ENCODE measurements at regions not wholly inside any gene's neighbourhood (a gene's known extent, or its start where the extent isn't known, plus 50 kb on each side); places are given as distances from the start of the nearest gene placed in this dataset.

- H3K27ac Mint-ChIP-seq (ENCODE audit: unreplicated experiment), result no peak overlapping the region
- H3K4me1 Mint-ChIP-seq (ENCODE audit: unreplicated experiment), result peaks cover 4% of the 10 kb centered on the region
- no peaks in the 10 kb centered on the region for H3K27me3 Mint-ChIP-seq (ENCODE audit: unreplicated experiment)
- no peaks in the 10 kb centered on the region for H3K36me3 Mint-ChIP-seq (ENCODE audit: unreplicated experiment)
- no peak for TF ChIP-seq CTCF (IDR thresholded peaks at IDR 0.05)
- no peak for DNase-seq (ENCODE audit: extremely low spot score, unreplicated experiment)
- H3K4me3 Mint-ChIP-seq (ENCODE audit: unreplicated experiment), result no peak overlapping the region
- no peaks in the 10 kb centered on the region for H3K9me3 Mint-ChIP-seq (ENCODE audit: unreplicated experiment)
Measured at GRCh38 chr12:107459641-107460040, 226.0 kb upstream of the PWP1 start.

GRCh38 chr12:107461222-107461975, 224.2 kb upstream of the PWP1 start:
- no peaks in the 10 kb centered on the region for H3K36me3 Mint-ChIP-seq (ENCODE audit: unreplicated experiment)
- no peak overlapping the region for H3K4me3 Mint-ChIP-seq (ENCODE audit: unreplicated experiment)
- no peaks in the 10 kb centered on the region for H3K27me3 Mint-ChIP-seq (ENCODE audit: unreplicated experiment)
- no peaks in the 10 kb centered on the region for H3K9me3 Mint-ChIP-seq (ENCODE audit: unreplicated experiment)
- TF ChIP-seq CTCF (IDR thresholded peaks at IDR 0.05), result no peak
- H3K27ac Mint-ChIP-seq (ENCODE audit: unreplicated experiment), result no peak overlapping the region
- no peak for DNase-seq (ENCODE audit: extremely low spot score, unreplicated experiment)
- H3K4me1 Mint-ChIP-seq (ENCODE audit: unreplicated experiment), result peaks cover 4% of the 10 kb centered on the region

GRCh38 chr12:107462428-107463332, 222.9 kb upstream of the PWP1 start:
- H3K27ac Mint-ChIP-seq (ENCODE audit: unreplicated experiment), result no peak overlapping the region
- H3K4me1 Mint-ChIP-seq (ENCODE audit: unreplicated experiment), result peaks cover 4% of the 10 kb centered on the region
- no peak for DNase-seq (ENCODE audit: extremely low spot score, unreplicated experiment)
- no peaks in the 10 kb centered on the region for H3K9me3 Mint-ChIP-seq (ENCODE audit: unreplicated experiment)
- no peaks in the 10 kb centered on the region for H3K36me3 Mint-ChIP-seq (ENCODE audit: unreplicated experiment)
- H3K4me3 Mint-ChIP-seq (ENCODE audit: unreplicated experiment), result no peak overlapping the region
- no peak for TF ChIP-seq CTCF (IDR thresholded peaks at IDR 0.05)
- no peaks in the 10 kb centered on the region for H3K27me3 Mint-ChIP-seq (ENCODE audit: unreplicated experiment)

- Mint-ChIP-seq H3K36me3 (ENCODE audit: unreplicated experiment) (no peaks in the 10 kb centered on the region), H3K9me3 (ENCODE audit: unreplicated experiment) (no peaks in the 10 kb centered on the region), H3K4me1 (ENCODE audit: unreplicated experiment) (peaks cover 4% of the 10 kb centered on the region), H3K4me3 (ENCODE audit: unreplicated experiment) (no peak overlapping the region), H3K27me3 (ENCODE audit: unreplicated experiment) (peaks cover 3% of the 10 kb centered on the region), H3K27ac (ENCODE audit: unreplicated experiment) (no peak overlapping the region)
- no peak for TF ChIP-seq CTCF (IDR thresholded peaks at IDR 0.05)
- DNase-seq (ENCODE audit: extremely low spot score, unreplicated experiment), result no peak
Measured at GRCh38 chr12:107464644-107465043, 221.0 kb upstream of the PWP1 start.

- no peaks in the 10 kb centered on the region for H3K9me3 Mint-ChIP-seq (ENCODE audit: unreplicated experiment)
- no peak for DNase-seq (ENCODE audit: extremely low spot score, unreplicated experiment)
- H3K4me3 Mint-ChIP-seq (ENCODE audit: unreplicated experiment), result no peak overlapping the region
- peaks cover 4% of the 10 kb centered on the region for H3K4me1 Mint-ChIP-seq (ENCODE audit: unreplicated experiment)
- H3K27me3 Mint-ChIP-seq (ENCODE audit: unreplicated experiment), result peaks cover 3% of the 10 kb centered on the region
- TF ChIP-seq CTCF (IDR thresholded peaks at IDR 0.05), result no peak
- no peaks in the 10 kb centered on the region for H3K36me3 Mint-ChIP-seq (ENCODE audit: unreplicated experiment)
- no peak overlapping the region for H3K27ac Mint-ChIP-seq (ENCODE audit: unreplicated experiment)
Measured at GRCh38 chr12:107465625-107466024, 220.0 kb upstream of the PWP1 start.

Measured in osteocyte (in vitro differentiated cells).